ENCODE measurements at regions not wholly inside any gene's neighbourhood (a gene's known extent, or its start where the extent isn't known, plus 50 kb on each side); places are given as distances from the start of the nearest gene placed in this dataset.

DNA sequence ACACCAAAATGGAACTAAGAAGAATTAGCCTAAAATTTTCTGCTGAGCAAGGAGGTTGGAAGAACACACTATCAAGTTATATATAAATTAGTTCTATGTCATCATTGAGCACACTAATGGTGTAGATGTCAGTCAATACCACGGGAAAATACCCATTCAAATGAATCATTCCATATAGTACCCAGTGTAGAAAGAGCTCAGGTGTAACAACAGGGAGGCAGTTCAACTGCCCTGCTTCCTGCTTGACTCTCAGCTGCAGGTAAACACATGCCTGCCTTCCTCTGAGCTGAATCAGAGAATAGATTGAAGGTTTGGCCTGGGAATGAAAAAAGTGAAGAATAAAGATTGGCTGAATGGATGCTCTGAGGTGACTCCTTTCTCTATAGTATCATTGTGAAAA is 1088.0 kb downstream of the AGBL1 start:
- TF ChIP-seq, protein P1, sequence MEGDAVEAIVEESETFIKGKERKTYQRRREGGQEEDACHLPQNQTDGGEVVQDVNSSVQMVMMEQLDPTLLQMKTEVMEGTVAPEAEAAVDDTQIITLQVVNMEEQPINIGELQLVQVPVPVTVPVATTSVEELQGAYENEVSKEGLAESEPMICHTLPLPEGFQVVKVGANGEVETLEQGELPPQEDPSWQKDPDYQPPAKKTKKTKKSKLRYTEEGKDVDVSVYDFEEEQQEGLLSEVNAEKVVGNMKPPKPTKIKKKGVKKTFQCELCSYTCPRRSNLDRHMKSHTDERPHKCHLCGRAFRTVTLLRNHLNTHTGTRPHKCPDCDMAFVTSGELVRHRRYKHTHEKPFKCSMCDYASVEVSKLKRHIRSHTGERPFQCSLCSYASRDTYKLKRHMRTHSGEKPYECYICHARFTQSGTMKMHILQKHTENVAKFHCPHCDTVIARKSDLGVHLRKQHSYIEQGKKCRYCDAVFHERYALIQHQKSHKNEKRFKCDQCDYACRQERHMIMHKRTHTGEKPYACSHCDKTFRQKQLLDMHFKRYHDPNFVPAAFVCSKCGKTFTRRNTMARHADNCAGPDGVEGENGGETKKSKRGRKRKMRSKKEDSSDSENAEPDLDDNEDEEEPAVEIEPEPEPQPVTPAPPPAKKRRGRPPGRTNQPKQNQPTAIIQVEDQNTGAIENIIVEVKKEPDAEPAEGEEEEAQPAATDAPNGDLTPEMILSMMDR (IDR thresholded peaks at IDR 0.05), result no peak
- TF ChIP-seq POLR2A (IDR thresholded peaks at IDR 0.05), result no peak
- no peaks in the 10 kb centered on the region for H3K9me3 ChIP-seq (replicated peaks in 1 of 3)
- H3K4me3 ChIP-seq, result no peak overlapping the region
- intact Hi-C loops (cut with DNase I), result no loop called here
- no peaks in the 10 kb centered on the region for H3K4me1 ChIP-seq (replicated peaks in 1 of 2)
- no peak overlapping the region for H3K27ac ChIP-seq
- no peaks in the 10 kb centered on the region for H3K36me3 ChIP-seq (replicated peaks in 1 of 2)
- H3K27me3 ChIP-seq, result no peaks in the 10 kb centered on the region
- no peak for DNase-seq
- 45 to 73% (median 54%) methylated on average over 1 of the region's 1 CpG for WGBS, 4 donors

DNA sequence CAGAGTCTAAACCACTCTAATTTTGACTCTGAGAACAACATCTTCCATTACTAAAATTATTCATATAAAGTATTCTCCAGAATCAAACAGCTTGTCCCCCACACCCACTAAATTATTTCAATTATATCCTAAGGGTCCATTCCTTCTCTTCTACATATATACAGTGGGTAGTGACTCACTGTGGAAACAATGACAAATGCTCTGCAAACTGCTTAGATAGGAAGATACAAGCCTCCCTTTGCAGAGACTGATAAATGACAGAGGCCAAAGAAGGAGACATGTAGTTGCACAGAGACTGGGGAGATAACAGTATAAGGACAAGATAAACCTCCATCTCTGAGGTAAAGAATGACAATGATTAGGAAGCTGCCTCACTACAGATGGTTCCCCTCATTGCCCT is 1087.4 kb downstream of the AGBL1 start:
- intact Hi-C loops (cut with DNase I), result no loop called here

DNA sequence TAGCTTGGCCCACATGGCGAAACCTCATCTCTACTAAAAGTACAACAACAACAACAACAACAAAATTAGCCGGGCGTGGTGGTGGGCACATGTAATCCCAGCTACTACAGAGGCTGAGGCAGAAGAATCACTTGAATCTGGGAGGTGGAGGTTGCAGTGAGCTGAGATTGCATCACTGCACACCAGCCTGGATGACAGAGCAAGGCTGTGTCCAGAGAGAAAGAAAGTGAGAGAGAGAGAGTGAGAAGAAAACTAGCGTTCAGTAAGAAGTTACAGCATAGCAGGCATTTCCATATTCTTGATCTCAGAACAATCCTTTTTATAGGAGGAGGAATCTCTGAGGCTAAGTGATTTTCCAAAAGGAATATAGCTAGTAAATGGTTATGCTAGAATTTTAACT is 1076.1 kb downstream of the AGBL1 start:
- Histone ChIP-seq H3K4me3 (no peak overlapping the region), H3K27me3 (no peaks in the 10 kb centered on the region), H3K9me3 (replicated peaks in 1 of 3) (no peaks in the 10 kb centered on the region), H3K4me1 (replicated peaks in 1 of 2) (no peaks in the 10 kb centered on the region), H3K36me3 (replicated peaks in 1 of 2) (no peaks in the 10 kb centered on the region), H3K27ac (no peak overlapping the region)
- 64 to 87% (median 79%) methylated on average over 4 of the region's 4 CpGs for WGBS, 4 donors
- TF ChIP-seq, protein P1 (IDR thresholded peaks at IDR 0.05), result no peak
- no peak for TF ChIP-seq POLR2A (IDR thresholded peaks at IDR 0.05)
- DNase-seq, result no peak
- intact Hi-C loops (cut with DNase I), result no loop called here

More for the DNA sequence above, 1087.4 kb downstream of the AGBL1 start:
- H3K9me3 ChIP-seq (replicated peaks in 1 of 3), result no peaks in the 10 kb centered on the region
- DNase-seq, result no peak
- TF ChIP-seq POLR2A (IDR thresholded peaks at IDR 0.05), result no peak
- TF ChIP-seq, protein P1 (IDR thresholded peaks at IDR 0.05), result no peak
- H3K4me1 ChIP-seq (replicated peaks in 1 of 2), result no peaks in the 10 kb centered on the region
- no peaks in the 10 kb centered on the region for H3K36me3 ChIP-seq (replicated peaks in 1 of 2)
- no peaks in the 10 kb centered on the region for H3K27me3 ChIP-seq
- H3K4me3 ChIP-seq, result no peak overlapping the region
- no peak overlapping the region for H3K27ac ChIP-seq

DNA sequence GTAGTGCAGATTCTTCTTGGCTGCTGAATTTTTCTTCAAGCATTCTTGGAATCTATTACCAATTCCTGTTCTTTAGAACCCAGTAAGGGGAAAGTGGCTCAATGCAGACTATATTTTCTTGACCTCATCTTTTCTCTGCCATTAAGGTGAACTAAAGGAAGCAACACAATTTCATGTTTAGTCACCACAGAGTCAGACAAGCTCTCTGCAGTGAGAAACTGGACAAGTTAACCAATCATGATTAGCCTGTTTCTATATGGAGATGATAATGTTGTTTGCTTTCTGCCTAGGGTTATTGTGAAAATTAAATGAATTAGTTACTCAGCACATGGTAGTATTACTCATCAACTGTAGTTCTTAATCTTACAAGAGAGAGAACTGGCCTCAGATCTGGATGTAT is 1075.1 kb downstream of the AGBL1 start:
- H3K27me3 ChIP-seq, result no peaks in the 10 kb centered on the region
- no peak overlapping the region for H3K4me3 ChIP-seq
- H3K4me1 ChIP-seq (replicated peaks in 1 of 2), result no peaks in the 10 kb centered on the region
- TF ChIP-seq, protein P1 (IDR thresholded peaks at IDR 0.05), result no peak
- TF ChIP-seq POLR2A (IDR thresholded peaks at IDR 0.05), result no peak
- no peaks in the 10 kb centered on the region for H3K36me3 ChIP-seq (replicated peaks in 1 of 2)
- intact Hi-C loops (cut with DNase I), result no loop called here
- DNase-seq, result no peak
- H3K27ac ChIP-seq, result no peak overlapping the region
- H3K9me3 ChIP-seq (replicated peaks in 1 of 3), result no peaks in the 10 kb centered on the region
